Motor neuron (in vitro differentiated cells): ENCODE measurements at regions not wholly inside any gene's neighbourhood (a gene's known extent, or its start where the extent isn't known, plus 50 kb on each side); places are given as distances from the start of the nearest gene placed in this dataset.

Experiments used
- ATAC-seq, 8 experiments: fragments of 200-7000 bp; cut with Tn5 transposase; replicated peaks in 6 of 8; 2 replicates each; pipeline ENCODE4 v1.8.0; 2021; ENCODE audit warnings: mild to moderate bottlenecking in 8 of 8, moderate library complexity in 8 of 8
- H3K27ac ChIP-seq, 2 donors: fragments of 250-450 bp; sonication (Bioruptor Pico); 2 replicates each; pipeline ENCODE4 v1.9.0; 2021; ENCODE audit warnings: antibody characterized with exemption in 2 of 2, mild to moderate bottlenecking in 2 of 2, moderate library complexity in 1 of 2
- H3K4me1 ChIP-seq, 2 donors: fragments of 250-450 bp; sonication (Bioruptor Pico); replicated peaks in 1 of 2; 2 replicates each; pipeline ENCODE4 v1.6.1; 2021; ENCODE audit warnings: antibody characterized with exemption in 2 of 2, mild to moderate bottlenecking in 2 of 2, moderate library complexity in 1 of 2
- H3K4me3 ChIP-seq, 5 donors: fragments of 250-450 bp; sonication (Bioruptor Pico); 2 replicates each; pipeline ENCODE4 v1.9.0; 2021; ENCODE audit warnings: antibody characterized with exemption in 5 of 5, mild to moderate bottlenecking in 5 of 5, moderate library complexity in 4 of 5
- WGBS, 10 experiments: fragments of 450-650 bp; shearing (Covaris generic); methylation state at CpG; one replicate each; pipeline ENCODE4 v1.0.0; 2022; 5-methylcytosine and 5-hydroxymethylcytosine counted together
- in situ Hi-C, 9 experiments: fragments of 400-800 bp; cut with MboI; loops; one replicate each; pipeline ENCODE4 v1.15.0; 2021; ENCODE audit warnings: low sequenced_read_pairs in 9 of 9, low pct_unique_long_range_greater_than_20kb in 2 of 9; ENCODE audit not compliant: unreplicated experiment in 9 of 9

- H3K4me1 ChIP-seq = no peaks in the 10 kb centered on the region
- 67 to 100% (median 90%) methylated on average over 1 to 4 of the region's 5 CpGs; no CpG with 5 or more reads in 1 of the 10 experiments for WGBS, 10 experiments
- H3K27ac ChIP-seq = no peak overlapping the region
- in situ Hi-C loops = no loop called here
- no peak for ATAC-seq
- no peak overlapping the region for H3K4me3 ChIP-seq
Observed at GRCh38 chr20:39946053-39946810, 742.8 kb downstream of the MAFB start.

GRCh38 chr20:39944861-39945260 lies 744.2 kb downstream of the MAFB start:
- ATAC-seq = no peak
- Histone ChIP-seq H3K4me3 (no peak overlapping the region), H3K27ac (no peak overlapping the region), H3K4me1 (no peaks in the 10 kb centered on the region)
- in situ Hi-C loops = no loop called here

GRCh38 chr20:39943336-39943735 lies 745.7 kb downstream of the MAFB start:
- in situ Hi-C loops = no loop called here
- 47 to 93% (median 70%) methylated on average over 1 to 6 of the region's 6 CpGs; no CpG with 5 or more reads in 2 of the 10 experiments for WGBS, 10 experiments
- no peak overlapping the region for H3K4me3 ChIP-seq
- no peak overlapping the region for H3K27ac ChIP-seq
- no peaks in the 10 kb centered on the region for H3K4me1 ChIP-seq
- no peak for ATAC-seq

- Histone ChIP-seq H3K27ac (no peak overlapping the region), H3K4me3 (no peak overlapping the region), H3K4me1 (no peaks in the 10 kb centered on the region)
- ATAC-seq = no peak
- in situ Hi-C loops = no loop called here
- WGBS, 10 experiments = 0 to 100% (median 17%) methylated on average over 1 of the region's 1 CpG; no CpG with 5 or more reads in 7 of the 10 experiments
Observed at GRCh38 chr20:39941245-39941644, 747.8 kb downstream of the MAFB start.

GRCh38 chr20:39939241-39939865 lies 749.7 kb downstream of the MAFB start:
- WGBS, 10 experiments = 71 to 100% (median 88%) methylated on average over 1 to 2 of the region's 2 CpGs; no CpG with 5 or more reads in 5 of the 10 experiments
- no peaks in the 10 kb centered on the region for H3K4me1 ChIP-seq
- in situ Hi-C loops = no loop called here
- no peak overlapping the region for H3K4me3 ChIP-seq
- no peak overlapping the region for H3K27ac ChIP-seq
- no peak for ATAC-seq

- H3K4me3 ChIP-seq = no peak overlapping the region
- no peaks in the 10 kb centered on the region for H3K4me1 ChIP-seq
- no peak overlapping the region for H3K27ac ChIP-seq
- WGBS, 10 experiments = 41 to 100% (median 80%) methylated on average over 1 to 5 of the region's 5 CpGs; no CpG with 5 or more reads in 3 of the 10 experiments
- no peak for ATAC-seq
- in situ Hi-C loops = no loop called here
Observed at GRCh38 chr20:39936401-39936800, 752.6 kb downstream of the MAFB start.

- in situ Hi-C loops = no loop called here
- peak in 1 of 8 experiments; percentile 69 for ATAC-seq
- Histone ChIP-seq H3K4me1 (no peaks in the 10 kb centered on the region), H3K4me3 (no peak overlapping the region), H3K27ac (no peak overlapping the region)
- WGBS, 10 experiments = 0 to 82% (median 50%) methylated on average over 1 to 4 of the region's 4 CpGs; no CpG with 5 or more reads in 1 of the 10 experiments
Observed at GRCh38 chr20:39935901-39936300, 753.1 kb downstream of the MAFB start.

GRCh38 chr20:39916236-39916765 lies 772.7 kb downstream of the MAFB start:
- 50 to 100% (median 85%) methylated on average over 1 to 2 of the region's 2 CpGs; no CpG with 5 or more reads in 3 of the 10 experiments for WGBS, 10 experiments
- no peak for ATAC-seq
- Histone ChIP-seq H3K4me3 (no peak overlapping the region), H3K27ac (no peak overlapping the region), H3K4me1 (no peaks in the 10 kb centered on the region)
- in situ Hi-C loops = no loop called here

GRCh38 chr20:39913274-39913673 lies 775.8 kb downstream of the MAFB start:
- Histone ChIP-seq H3K27ac (no peak overlapping the region), H3K4me1 (no peaks in the 10 kb centered on the region), H3K4me3 (no peak overlapping the region)
- no peak for ATAC-seq
- WGBS, 10 experiments = 22 to 86% (median 56%) methylated on average over 1 to 2 of the region's 3 CpGs; no CpG with 5 or more reads in 1 of the 10 experiments
- in situ Hi-C loops = no loop called here

GRCh38 chr20:39911497-39911896 lies 777.5 kb downstream of the MAFB start:
- 17 to 71% (median 44%) methylated on average over 1 of the region's 1 CpG; no CpG with 5 or more reads in 4 of the 10 experiments for WGBS, 10 experiments
- in situ Hi-C loops = no loop called here
- ATAC-seq = no peak
- Histone ChIP-seq H3K27ac (no peak overlapping the region), H3K4me1 (no peaks in the 10 kb centered on the region), H3K4me3 (no peak overlapping the region)

- 50 to 100% (median 90%) methylated on average over 1 to 2 of the region's 2 CpGs; no CpG with 5 or more reads in 5 of the 10 experiments for WGBS, 10 experiments
- no peak overlapping the region for H3K4me3 ChIP-seq
- no peaks in the 10 kb centered on the region for H3K4me1 ChIP-seq
- ATAC-seq = no peak
- in situ Hi-C loops = no loop called here
- H3K27ac ChIP-seq = no peak overlapping the region
Observed at GRCh38 chr20:39910536-39910935, 778.5 kb downstream of the MAFB start.

GRCh38 chr20:39909447-39909846 lies 779.6 kb downstream of the MAFB start:
- H3K27ac ChIP-seq = no peak overlapping the region
- H3K4me3 ChIP-seq = no peak overlapping the region
- 46 to 100% (median 80%) methylated on average over 1 to 4 of the region's 4 CpGs; no CpG with 5 or more reads in 2 of the 10 experiments for WGBS, 10 experiments
- in situ Hi-C loops = no loop called here
- no peaks in the 10 kb centered on the region for H3K4me1 ChIP-seq
- ATAC-seq = no peak

GRCh38 chr20:39904476-39905112 lies 784.4 kb downstream of the MAFB start:
- ATAC-seq = no peak
- Histone ChIP-seq H3K4me3 (no peak overlapping the region), H3K27ac (no peak overlapping the region), H3K4me1 (no peaks in the 10 kb centered on the region)
- in situ Hi-C loops = no loop called here
- 20 to 92% (median 60%) methylated on average over 1 to 4 of the region's 7 CpGs; no CpG with 5 or more reads in 3 of the 10 experiments for WGBS, 10 experiments
